NCI-H345 treated with DMSO at 0.1 percent for 48 hours (cell line): ENCODE measurements at regions not wholly inside any gene's neighbourhood (a gene's known extent, or its start where the extent isn't known, plus 50 kb on each side); places are given as distances from the start of the nearest gene placed in this dataset.

ENCODE experiments used
- DNase-seq: peaks from one replicate; lab custom pipeline; 2025; ENCODE audit not compliant: unreplicated experiment; lab: John Stamatoyannopoulos, UW

DNA sequence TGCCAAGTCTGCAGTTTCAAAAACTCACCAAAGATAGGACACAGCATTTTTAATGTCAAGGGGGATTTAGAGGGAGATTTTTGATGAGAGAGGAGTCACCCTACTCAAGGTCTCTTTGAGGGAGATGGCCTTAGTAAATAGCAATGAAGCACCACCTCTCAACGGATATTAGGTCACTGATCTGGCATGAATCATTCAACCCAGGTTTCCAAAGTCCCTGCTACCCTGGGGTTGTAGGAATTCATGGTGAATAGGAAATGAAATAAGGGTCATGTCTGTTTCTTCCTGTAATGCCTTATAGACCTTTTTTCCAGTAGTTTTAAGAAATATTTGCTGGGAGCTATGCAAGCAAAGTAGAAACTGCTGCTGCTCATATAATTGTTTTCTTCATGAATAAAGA, 2154.9 kb downstream of the LRRC4C start:
- no peak for DNase-seq

DNA sequence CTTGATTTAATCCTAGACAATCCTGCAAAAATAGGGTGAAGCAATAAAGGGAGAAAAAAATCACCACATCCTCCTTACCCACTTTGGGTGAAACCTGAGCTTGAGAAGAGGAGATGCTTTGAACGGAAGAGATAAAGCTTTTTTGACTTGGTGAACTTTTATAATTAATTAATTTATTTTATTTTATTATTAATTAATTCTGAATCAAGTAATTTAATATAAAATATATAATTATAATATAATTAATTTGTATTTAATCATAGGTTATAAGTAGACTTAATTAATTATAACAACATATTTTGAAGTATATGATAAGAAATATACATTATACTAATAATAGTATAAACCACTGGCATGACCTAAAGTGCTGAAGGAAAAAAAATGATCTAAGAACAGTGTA, 2164.8 kb downstream of the LRRC4C start:
- no peak for DNase-seq

GRCh38 chr11:39288011-39288410, 2171.4 kb downstream of the LRRC4C start:
- no peak for DNase-seq

GRCh38 chr11:39268176-39268690, 2191.2 kb downstream of the LRRC4C start:
- DNase-seq: no peak

- no peak for DNase-seq
Measured at GRCh38 chr11:39255648-39256047, 2203.8 kb downstream of the LRRC4C start.

DNA sequence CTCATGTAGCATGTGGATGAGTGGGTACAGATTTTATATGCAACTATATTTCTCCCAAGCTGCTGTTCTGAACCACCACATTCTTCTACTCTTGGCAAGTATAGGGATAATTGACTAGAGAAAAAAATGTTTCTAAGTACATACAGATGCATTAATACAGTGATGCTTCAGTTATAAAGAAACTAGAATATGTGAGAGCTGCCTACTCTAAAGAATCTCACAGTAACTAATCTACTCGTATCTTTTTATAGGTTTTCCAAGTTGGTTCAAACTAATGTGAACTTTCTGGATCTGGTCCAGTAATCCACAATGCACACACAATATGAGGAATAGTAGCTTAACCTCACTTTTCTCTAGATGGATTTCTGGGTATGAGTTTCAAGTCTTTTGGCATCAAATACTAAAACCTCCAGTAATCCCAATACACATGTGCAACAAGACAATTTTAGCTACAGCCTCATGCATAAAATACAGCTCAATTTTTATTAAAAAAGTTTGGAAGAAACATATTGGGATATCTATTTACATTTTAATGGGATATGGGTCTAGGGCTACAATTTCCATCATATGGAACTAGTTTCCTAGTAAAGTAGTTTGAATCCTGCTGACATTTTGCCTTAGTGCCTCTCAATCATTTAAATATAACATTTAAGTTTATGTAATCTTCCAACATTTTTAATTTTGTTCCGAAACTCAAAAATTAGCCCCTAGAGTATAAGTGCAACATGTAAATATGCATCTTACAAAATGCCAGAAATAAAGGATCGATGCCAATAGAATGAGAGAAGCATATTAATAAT, 2209.7 kb downstream of the LRRC4C start:
- no peak for DNase-seq

- DNase-seq: no peak
Measured at GRCh38 chr11:39247570-39248137, 2211.8 kb downstream of the LRRC4C start.

DNA sequence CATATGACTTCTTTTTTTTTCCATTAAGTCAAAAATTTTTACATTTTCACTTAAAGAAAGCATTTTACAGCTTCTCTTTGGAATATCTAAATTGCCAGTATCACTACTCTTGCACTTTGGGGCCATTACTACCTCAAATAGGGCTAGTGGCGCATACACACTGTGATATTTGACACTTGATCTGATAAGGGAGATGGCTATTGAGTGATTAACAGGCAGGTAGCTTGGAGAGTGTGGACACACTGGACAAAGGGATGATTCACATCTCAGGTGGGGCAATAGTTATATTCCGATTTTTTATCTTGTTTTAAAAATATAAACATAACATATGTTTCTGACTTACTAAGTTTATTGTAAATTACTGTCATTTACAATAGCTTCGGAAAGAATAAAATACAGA, 2219.9 kb downstream of the LRRC4C start:
- DNase-seq: no peak

GRCh38 chr11:39236916-39237315, 2222.5 kb downstream of the LRRC4C start:
- DNase-seq: no peak

DNA sequence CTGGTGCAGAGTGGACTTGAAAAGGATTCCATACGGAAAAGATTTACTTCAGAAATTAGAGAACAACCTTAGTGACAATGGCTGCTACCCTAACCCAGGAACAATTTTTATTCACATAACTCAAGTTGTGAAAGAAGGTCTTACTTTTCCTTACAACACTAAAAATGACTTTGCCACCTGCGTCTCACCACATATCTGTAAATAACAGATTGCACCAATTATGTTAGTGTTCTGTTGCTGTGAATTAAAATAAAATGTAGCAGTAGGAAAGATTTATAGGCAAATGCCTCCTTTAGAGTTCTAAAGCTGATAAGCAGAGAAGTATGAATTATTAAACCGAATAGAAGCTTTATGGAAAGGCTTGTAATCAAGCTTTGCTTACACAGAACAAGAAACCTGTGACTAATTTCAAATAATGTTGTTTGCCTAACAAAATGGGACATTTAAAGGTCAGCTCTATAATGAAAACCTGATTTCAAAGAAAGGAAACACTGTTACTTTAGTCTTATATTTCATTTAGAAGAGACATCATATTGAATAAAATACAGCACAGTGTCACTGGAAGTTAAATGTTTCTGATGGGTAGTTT, 2237.8 kb downstream of the LRRC4C start:
- DNase-seq: no peak

DNA sequence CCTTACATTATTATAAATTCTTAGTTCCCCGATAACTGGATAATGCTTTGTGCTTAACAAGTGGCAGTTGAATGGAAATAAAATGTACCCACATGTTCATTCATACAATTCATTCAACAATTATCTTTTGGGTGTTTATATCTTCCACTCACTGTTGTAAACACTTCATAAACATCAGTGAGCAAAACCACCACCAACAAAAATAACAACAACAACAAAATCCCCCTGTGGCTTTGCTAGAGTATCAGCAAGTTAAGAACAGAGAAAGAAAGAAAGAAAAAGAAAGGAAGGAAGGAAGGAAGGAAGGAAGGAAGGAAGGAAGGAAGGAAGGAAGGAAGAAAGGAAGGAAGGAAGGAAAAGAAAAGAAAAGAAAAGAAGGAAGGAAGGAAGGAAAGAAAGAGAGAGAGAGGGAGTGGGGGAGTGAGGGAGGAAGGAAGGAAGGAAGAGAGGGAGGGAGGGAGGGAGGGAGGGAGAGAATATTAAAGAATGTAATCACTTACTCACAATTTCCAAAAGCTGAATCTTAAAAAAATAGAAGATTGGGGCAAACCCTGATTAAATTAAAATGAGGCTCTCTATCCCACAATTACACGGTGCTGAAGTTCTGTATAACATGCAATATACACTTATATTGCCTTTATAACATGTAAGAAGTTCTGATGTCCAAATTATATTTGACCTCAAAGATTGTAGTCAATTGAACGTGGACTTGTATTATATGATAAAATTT, 2238.8 kb downstream of the LRRC4C start:
- DNase-seq: no peak

DNA sequence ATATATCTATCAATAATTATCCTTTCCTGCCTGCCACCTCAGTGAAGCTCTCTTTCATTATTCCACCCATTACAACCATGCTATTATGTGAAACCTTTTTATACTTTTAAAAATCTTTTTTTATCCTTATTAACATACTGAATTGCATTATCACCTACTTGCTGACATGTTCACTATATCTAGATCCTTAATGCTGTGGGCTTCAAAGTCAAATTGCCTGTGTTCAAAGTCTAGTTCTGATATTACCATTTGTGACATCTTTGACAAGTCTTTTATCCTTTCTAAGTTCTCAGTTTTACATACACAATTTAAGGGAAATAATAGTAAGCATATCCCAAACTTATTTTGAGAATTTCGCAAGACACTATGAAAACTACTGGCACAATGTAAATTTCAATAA, 2239.4 kb downstream of the LRRC4C start:
- no peak for DNase-seq

DNA sequence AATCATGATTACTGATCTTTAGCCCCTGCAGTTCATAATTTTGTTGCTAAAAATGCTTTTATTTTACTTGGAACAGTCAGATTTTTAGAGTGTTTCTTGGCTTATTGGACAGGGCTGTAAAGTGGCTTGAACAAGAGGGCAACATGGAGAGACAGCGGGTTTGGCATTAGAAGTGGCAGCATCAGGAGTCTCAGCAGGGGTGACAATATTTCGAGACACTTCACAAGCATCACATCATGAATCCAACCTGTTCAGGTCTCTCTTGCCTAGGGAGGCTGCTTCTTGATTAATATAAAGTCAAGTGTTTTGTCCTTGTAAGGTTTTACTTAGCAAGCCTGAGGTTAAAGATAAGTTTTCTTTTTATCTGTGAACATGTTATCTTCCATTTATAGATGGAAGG, 2249.5 kb downstream of the LRRC4C start:
- peak; percentile 21 for DNase-seq

GRCh38 chr11:39205236-39205995, 2254.0 kb downstream of the LRRC4C start:
- no peak for DNase-seq

DNA sequence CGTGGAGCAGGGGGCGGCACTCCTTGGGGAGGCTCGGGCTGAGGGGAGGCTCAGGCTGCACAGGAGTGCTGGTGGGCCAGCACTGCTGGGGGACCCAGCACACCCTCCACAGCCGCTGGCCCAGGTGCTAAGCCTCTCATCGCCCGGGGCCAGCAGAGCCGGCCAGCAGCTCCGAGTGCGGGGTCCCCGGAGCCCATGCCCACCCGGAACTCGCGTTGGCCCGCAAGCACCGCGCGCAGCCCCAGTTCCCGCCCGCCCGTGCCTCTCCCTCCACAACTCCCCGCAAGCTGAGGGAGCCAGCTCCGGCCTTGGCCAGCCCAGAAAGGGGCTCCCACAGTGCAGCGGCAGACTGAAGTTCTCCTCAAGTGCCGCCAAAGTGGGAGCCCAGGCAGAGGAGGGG, 2266.8 kb downstream of the LRRC4C start:
- DNase-seq: no peak

- DNase-seq: no peak
Measured at GRCh38 chr11:39190751-39191150, 2268.7 kb downstream of the LRRC4C start.

DNA sequence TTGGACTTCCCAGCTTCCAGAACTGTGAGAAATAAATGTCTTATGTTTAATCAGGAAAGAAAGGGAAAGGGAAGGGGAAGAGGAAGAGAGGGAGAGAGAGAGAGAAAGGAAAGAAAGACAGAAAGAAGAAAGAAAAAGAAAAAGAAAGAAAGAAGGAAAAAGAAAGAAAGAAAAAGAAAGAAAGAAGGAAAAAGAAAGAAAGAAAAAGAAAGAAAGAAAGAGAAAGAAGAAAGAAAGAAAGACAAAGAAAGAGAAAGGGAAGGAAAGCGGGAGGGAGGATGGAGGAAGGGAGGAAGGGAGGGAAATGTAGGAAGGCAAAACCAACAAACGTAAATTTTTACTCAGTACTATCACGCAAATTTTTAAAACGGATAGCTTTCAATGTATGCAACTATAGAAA, 2281.8 kb downstream of the LRRC4C start:
- DNase-seq: no peak

DNA sequence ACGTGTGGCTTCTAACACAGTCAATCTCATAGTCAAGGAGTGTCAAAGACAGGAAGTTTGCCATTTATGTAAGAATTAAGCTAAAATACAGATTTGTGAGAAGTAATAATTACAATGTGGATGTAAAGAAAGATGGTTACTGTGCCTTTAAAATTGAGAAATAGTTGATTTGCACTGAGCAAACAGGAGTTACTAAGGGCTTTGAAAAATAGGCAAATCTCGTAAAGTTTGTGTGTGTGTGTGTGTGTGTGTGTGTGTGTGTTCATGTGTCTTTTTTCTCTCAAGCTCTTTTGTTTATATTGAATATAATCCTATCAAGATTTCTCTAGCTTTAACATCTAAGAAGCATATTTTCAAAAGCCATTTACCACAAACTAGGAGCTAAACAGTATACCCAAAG, 2284.5 kb downstream of the LRRC4C start:
- DNase-seq: no peak

- DNase-seq: no peak
Measured at GRCh38 chr11:39174196-39174595, 2285.3 kb downstream of the LRRC4C start.

DNA sequence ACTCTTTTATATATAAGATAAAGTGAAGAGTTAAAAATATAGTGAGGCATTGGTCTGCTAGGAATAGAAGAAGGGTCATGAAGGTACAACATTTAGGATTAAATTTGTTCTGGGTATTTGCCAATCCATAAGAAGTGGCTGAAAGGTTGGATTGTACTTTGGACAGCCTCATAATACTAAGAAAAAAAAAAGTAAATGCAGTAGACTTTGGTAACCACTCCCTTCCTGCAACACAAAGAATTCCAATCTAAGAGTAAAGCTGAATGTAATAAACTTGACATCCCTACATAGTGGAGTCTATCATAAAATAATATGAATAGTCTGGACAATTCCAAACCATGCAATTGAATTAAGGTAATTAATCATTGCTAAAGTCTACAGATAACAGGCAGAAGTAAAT, 2294.4 kb downstream of the LRRC4C start:
- DNase-seq: no peak

DNA sequence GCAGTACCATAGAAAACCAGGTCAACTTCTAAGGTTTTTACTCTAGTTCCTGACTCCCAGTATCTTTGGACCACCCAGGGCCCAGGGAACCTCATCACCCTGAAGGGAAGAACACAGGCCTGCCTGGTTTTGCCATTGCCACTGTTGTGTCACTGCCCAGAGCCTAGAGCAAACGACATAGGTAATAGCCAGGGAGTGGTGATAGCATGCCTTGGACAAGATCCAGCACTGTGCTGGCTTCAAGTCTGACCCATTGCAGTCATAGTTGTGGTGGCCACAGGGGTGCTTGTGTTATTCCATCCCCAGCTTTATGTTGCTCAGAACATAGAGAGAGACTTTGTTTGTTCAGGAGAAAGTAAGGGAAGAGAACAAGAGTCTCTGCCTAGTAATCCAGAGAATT, 2310.2 kb downstream of the LRRC4C start:
- no peak for DNase-seq
